NCI-H82 treated with DMSO at 0.1 percent for 48 hours (cell line): ENCODE measurements at regions not wholly inside any gene's neighbourhood (a gene's known extent, or its start where the extent isn't known, plus 50 kb on each side); places are given as distances from the start of the nearest gene placed in this dataset.

Experiments
- DNase-seq: peaks from one replicate; lab custom pipeline; 2025; ENCODE audit not compliant: unreplicated experiment; lab: John Stamatoyannopoulos, UW

DNA sequence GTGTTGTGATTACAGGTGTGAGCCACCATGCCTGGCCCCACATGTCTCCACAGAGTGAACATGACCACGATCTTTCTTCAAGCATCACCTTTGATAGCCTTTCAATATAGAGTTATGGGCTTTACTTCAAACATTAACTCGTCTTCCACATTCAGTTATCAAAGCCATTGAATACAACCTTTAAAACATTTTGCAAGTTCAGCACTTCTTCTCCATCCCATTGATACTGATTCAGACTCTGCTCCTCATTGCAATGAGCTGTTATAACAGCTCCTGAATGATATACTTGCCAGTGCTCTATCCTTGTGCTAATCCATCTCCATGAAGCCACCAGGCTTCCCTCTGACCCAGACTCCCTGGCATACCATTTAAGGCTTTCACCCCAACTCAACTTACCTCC lies 223.5 kb upstream of the EEA1 start:
- DNase-seq = no peak

- no peak for DNase-seq
Observed at GRCh38 chr12:93153321-93153720, 224.2 kb upstream of the EEA1 start.

DNA sequence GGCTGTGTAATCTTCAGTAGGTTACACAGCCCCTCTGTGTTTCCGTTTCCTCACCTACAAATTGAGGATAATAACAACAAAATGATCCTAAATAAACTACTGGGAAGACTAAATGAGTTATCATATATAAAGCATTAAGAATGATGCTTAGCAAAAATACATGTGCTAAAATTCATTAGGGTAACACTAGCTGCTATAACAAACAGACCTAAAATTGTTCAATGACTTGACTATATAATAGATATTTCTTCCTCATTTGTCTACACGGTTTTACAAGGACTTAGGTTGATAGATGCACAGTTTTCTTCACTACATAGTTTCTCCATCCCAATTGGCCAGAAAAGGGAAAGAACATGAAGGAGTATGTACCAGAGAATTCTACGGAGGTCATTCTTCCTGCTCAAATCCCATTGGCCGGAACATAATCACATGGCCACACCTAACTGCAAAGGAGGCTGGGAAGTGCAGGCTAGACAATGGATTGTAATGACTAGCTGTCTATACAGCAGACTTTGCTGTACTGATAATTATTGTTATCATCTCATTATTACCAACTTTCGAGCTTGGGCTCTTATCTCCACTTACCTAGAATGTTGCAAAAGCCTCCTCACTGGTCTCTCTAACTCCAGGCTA lies 223.5 kb upstream of the NUDT4 start:
- no peak for DNase-seq

- no peak for DNase-seq
Observed at GRCh38 chr12:93154753-93155480, 222.8 kb upstream of the NUDT4 start.

GRCh38 chr12:93156086-93156716 lies 221.5 kb upstream of the NUDT4 start:
- no peak for DNase-seq

DNA sequence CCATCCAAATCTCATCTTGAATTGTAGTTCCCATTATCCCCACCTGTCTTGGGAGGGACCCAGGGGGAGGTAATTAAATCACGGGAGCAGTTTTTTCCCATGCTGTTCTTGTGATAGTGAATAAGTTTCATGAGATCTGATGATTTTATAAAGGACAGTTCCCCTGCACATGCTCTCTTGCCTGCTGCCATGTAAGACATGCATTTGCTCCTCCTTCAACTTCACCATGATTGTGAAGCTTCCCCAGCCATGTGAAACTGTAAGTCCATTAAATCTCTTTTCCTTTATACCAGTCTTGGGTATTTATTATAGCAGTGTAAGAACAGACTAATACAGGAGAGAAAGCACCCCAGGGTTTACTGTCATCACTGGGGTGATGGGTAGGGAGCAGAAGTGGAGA lies 220.4 kb upstream of the NUDT4 start:
- DNase-seq = no peak

DNA sequence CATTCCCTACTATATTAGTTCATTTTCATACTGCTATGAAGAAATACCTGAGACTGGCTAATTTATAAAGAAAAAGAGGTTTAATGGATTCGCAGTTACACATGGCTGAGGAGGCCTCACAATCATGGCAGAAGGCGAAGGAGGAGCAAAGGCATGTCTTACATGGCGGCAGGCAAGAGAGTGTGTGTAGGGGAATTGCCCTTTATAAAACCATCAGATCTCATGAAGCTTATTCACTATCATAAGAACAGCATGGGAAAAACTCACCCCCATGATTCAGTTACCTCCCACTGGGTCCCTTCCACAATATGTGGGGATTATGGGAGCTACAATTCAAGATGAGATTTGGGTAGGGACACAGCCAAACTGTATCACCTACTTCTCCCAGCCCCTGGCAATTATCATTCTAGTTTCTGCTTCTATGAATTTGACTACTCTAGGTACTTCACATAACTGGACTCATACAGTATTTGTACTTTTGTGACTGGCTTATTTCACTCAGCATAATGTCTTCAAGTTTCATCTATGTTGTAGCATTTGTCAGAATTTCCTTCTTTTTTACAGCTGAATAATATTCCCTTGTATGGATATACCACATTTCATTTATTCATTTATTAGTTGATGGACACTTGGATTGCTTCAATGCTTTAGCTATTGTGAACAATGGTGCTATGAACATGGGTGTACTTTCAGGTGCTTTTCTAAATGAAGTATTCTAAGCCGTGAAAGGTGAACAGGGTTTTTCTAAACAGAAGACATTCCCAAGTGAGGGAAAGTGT lies 219.5 kb upstream of the NUDT4 start:
- no peak for DNase-seq

- no peak for DNase-seq
Observed at GRCh38 chr12:93163260-93164036, 214.3 kb upstream of the NUDT4 start.

- no peak for DNase-seq
Observed at GRCh38 chr12:93164103-93164880, 213.4 kb upstream of the NUDT4 start.

- no peak for DNase-seq
Observed at GRCh38 chr12:93165384-93165932, 212.3 kb upstream of the NUDT4 start.

DNA sequence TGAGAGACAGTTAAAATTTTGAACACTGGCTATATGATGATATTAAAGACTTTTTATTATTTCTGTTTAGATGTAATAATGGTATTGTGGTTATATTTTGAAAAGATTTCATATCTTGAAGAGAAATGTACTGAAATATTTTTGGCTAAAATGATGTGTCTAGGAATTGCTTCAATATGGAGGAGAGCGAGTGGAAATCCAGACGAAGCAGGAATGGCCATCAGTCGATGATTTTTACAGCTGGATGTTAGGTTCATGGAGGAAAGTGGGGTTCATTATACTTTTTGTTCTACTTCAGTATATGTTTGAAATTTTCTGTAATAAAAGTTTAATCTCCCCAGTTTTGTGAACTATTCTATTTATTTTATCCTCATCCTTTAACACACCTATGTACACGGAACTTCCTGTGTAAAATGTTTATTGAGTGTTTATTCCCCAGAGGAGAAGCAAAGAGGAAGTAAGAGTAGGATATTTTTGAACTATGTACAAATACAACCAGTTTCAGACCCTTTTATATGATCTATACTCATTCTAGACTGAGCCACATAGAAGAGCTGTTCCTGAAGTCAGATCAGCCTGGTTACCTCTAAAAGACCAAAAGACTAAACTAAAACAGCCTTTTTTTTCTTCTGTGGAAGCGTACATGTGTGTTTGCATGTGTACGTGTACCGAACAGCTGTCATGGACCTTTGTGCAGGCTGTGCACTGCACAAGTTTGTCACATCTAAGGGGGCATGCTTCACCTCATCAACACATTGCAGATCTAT lies 211.0 kb upstream of the NUDT4 start:
- no peak for DNase-seq

- no peak for DNase-seq
Observed at GRCh38 chr12:93167331-93167730, 210.4 kb upstream of the NUDT4 start.

DNA sequence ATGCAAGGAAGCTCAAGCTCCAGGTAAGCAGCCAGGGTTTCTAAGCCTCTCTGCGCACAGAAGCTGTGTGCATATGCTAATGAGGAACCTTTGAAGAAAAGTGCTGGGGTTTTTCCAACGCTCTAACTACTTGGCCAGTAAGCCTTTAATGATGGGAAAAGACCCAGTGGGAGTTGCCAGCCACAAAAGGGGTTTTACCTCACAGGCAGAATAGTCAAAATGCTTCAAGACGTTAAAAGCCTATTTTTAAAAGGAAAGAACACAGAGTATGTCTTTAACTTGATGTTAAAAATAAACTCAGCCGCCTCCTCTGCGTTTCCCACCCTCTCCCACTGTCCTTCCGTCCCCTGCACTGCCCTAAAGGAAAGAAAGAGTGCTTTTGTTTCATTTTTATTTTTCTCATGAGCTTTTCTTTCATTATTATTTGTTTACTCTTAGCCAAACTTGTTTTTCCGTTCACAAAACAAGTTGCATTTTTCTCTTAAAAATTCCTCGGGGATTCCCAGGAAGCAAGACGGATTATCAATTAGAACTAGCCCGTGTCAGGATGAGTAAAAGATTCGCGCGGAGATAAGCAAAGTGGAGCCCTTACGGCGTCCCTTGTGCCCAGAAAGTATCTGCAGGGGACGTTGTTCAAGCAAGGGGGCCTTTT lies 209.8 kb upstream of the NUDT4 start:
- DNase-seq = no peak

GRCh38 chr12:93168751-93169150 lies 209.0 kb upstream of the NUDT4 start:
- DNase-seq = no peak

GRCh38 chr12:93169536-93169935 lies 208.2 kb upstream of the NUDT4 start:
- no peak for DNase-seq

DNA sequence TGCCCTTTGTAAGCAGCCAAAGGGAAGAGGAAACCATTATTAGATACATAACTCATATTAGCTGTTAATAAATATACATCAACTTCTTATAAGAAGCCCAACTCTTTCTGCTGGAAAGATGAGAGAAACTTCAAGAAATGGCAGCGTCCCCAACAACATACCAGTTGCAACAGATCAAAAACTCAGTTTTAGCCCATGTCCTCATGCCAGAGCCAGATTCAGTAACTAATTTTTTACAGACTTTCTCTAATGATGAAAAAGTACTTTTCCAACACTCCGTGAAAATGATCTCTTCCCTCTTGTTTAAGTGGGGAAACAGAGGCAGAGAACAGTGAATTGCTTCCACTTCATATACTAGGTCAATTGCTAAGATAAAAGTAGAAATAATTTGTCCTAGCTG lies 206.8 kb upstream of the NUDT4 start:
- no peak for DNase-seq

DNA sequence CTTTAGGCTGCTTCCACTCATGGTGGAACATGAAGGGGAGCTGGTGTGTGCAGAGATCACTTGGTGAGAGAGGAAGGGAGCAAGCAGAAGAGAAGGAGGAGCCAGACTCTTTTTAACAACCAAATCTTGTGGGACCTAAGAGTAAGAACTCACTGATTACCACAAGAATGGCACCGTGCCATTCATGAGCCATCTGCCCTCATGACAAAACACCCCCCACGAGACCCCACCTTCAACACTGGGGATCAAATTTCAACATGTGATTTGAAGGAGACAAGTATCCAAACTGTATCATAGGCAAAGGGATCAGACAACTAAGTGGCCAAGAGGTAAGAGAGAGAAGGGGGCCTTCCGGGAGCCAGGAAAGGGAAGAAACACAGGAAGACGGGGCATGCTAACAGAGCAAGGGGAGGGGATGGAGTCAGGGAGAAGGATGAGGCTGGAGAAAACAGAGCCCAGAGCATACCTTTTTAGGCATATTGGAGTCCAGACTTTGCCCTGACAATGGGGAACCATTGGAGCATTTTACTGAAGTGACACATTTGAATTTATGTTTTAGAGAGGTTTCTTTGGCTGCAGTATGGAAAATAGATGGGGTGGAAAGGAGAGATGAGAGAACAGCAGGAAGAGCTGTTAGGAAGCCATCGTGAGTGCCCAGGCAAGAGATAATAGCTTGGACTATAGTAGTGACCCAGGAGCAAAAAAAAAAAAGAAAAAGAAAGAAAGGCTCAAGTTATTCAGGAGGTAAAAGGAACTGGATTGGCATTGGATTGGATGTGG lies 204.4 kb upstream of the NUDT4 start:
- DNase-seq = no peak

- no peak for DNase-seq
Observed at GRCh38 chr12:93174048-93174447, 203.7 kb upstream of the NUDT4 start.
